Muscle layer of duodenum (tissue), 2 donors: ENCODE measurements at regions not wholly inside any gene's neighbourhood (a gene's known extent, or its start where the extent isn't known, plus 50 kb on each side); places are given as distances from the start of the nearest gene placed in this dataset.

Experiments
- H3K27ac ChIP-seq: one replicate; pipeline ENCODE4 v1.7.0; 2013; ENCODE audit warnings: mild to moderate bottlenecking, low read length
- H3K27me3 ChIP-seq: one replicate; pipeline ENCODE4 v1.7.0; 2013; ENCODE audit warnings: low read depth, mild to moderate bottlenecking, control low read depth, low read length
- H3K36me3 ChIP-seq, 2 donors: one replicate each; pipeline ENCODE4 v1.7.0; 2013; ENCODE audit warnings: low read length in 2 of 2, control low read depth in 1 of 2, mild to moderate bottlenecking in 1 of 2; ENCODE audit not compliant: insufficient read depth in 2 of 2, control insufficient read depth in 1 of 2
- H3K4me1 ChIP-seq, 2 donors: one replicate each; pipeline ENCODE4 v1.7.0; 2013; ENCODE audit warnings: low read length in 2 of 2, mild to moderate bottlenecking in 2 of 2, control low read depth in 1 of 2, moderate library complexity in 1 of 2; ENCODE audit not compliant: insufficient read depth in 2 of 2, control insufficient read depth in 1 of 2
- H3K4me3 ChIP-seq, 2 donors: one replicate each; pipeline ENCODE4 v1.7.0; 2013; ENCODE audit warnings: low read length in 2 of 2, low read depth in 1 of 2, mild to moderate bottlenecking in 1 of 2
- H3K9me3 ChIP-seq, 2 donors: one replicate each; pipeline ENCODE4 v1.7.0; 2013; ENCODE audit warnings: low read length in 2 of 2, control low read depth in 1 of 2, mild to moderate bottlenecking in 1 of 2; ENCODE audit not compliant: control insufficient read depth in 1 of 2
- donor health status: healthy.

- Histone ChIP-seq H3K27me3 (no peaks in the 10 kb centered on the region), H3K4me3 (no peak overlapping the region), H3K36me3 (no peaks in the 10 kb centered on the region), H3K27ac (no peak overlapping the region), H3K9me3 (no peaks in the 10 kb centered on the region), H3K4me1 (no peaks in the 10 kb centered on the region)
These were observed 100.5 kb upstream of the MEIS1 start for GRCh38 chr2:66334237-66335029.

GRCh38 chr2:66331176-66331575 lies 103.7 kb upstream of the MEIS1 start:
- no peaks in the 10 kb centered on the region for H3K9me3 ChIP-seq
- no peak overlapping the region for H3K4me3 ChIP-seq
- H3K36me3 ChIP-seq = no peaks in the 10 kb centered on the region
- H3K27ac ChIP-seq = no peak overlapping the region
- no peaks in the 10 kb centered on the region for H3K4me1 ChIP-seq
- no peaks in the 10 kb centered on the region for H3K27me3 ChIP-seq

- H3K4me1 ChIP-seq = no peaks in the 10 kb centered on the region
- no peaks in the 10 kb centered on the region for H3K36me3 ChIP-seq
- H3K27ac ChIP-seq = no peak overlapping the region
- no peaks in the 10 kb centered on the region for H3K27me3 ChIP-seq
- H3K4me3 ChIP-seq = no peak overlapping the region
- H3K9me3 ChIP-seq = no peaks in the 10 kb centered on the region
These were observed 105.8 kb upstream of the MEIS1 start for GRCh38 chr2:66329081-66329605.

- no peaks in the 10 kb centered on the region for H3K9me3 ChIP-seq
These were observed 107.7 kb upstream of the MEIS1 start for GRCh38 chr2:66327066-66327740.

GRCh38 chr2:66324909-66325528 lies 109.9 kb upstream of the MEIS1 start:
- Histone ChIP-seq H3K27me3 (no peaks in the 10 kb centered on the region), H3K27ac (no peak overlapping the region), H3K36me3 (no peaks in the 10 kb centered on the region), H3K9me3 (no peaks in the 10 kb centered on the region), H3K4me3 (no peak overlapping the region), H3K4me1 (no peaks in the 10 kb centered on the region)

More at GRCh38 chr2:66327066-66327740, 107.7 kb upstream of the MEIS1 start:
- Histone ChIP-seq H3K4me3 (no peak overlapping the region), H3K27ac (no peak overlapping the region), H3K4me1 (no peaks in the 10 kb centered on the region), H3K27me3 (no peaks in the 10 kb centered on the region), H3K36me3 (no peaks in the 10 kb centered on the region)

- H3K27me3 ChIP-seq = no peaks in the 10 kb centered on the region
- no peaks in the 10 kb centered on the region for H3K36me3 ChIP-seq
- no peaks in the 10 kb centered on the region for H3K4me1 ChIP-seq
- no peak overlapping the region for H3K27ac ChIP-seq
- H3K4me3 ChIP-seq = no peak overlapping the region
- H3K9me3 ChIP-seq = no peaks in the 10 kb centered on the region
These were observed 110.6 kb upstream of the MEIS1 start for GRCh38 chr2:66324356-66324755.

- H3K27ac ChIP-seq = no peak overlapping the region
- H3K27me3 ChIP-seq = no peaks in the 10 kb centered on the region
- H3K4me3 ChIP-seq = no peak overlapping the region
- H3K4me1 ChIP-seq = no peaks in the 10 kb centered on the region
- no peaks in the 10 kb centered on the region for H3K36me3 ChIP-seq
- H3K9me3 ChIP-seq = no peaks in the 10 kb centered on the region
These were observed 111.5 kb upstream of the MEIS1 start for GRCh38 chr2:66323406-66323805.

GRCh38 chr2:66322506-66323260 lies 112.2 kb upstream of the MEIS1 start:
- Histone ChIP-seq H3K27ac (no peak overlapping the region), H3K36me3 (no peaks in the 10 kb centered on the region)

GRCh38 chr2:66318009-66318561 lies 116.8 kb upstream of the MEIS1 start:
- no peak overlapping the region for H3K4me3 ChIP-seq

More at GRCh38 chr2:66322506-66323260, 112.2 kb upstream of the MEIS1 start:
- H3K27me3 ChIP-seq = no peaks in the 10 kb centered on the region
- no peaks in the 10 kb centered on the region for H3K9me3 ChIP-seq
- no peaks in the 10 kb centered on the region for H3K4me1 ChIP-seq
- no peak overlapping the region for H3K4me3 ChIP-seq

GRCh38 chr2:66317268-66317890 lies 117.5 kb upstream of the MEIS1 start:
- Histone ChIP-seq H3K27me3 (no peaks in the 10 kb centered on the region), H3K9me3 (peaks cover 0 to 6% of the 10 kb centered on the region in 2 donors), H3K4me3 (no peak overlapping the region), H3K27ac (no peak overlapping the region), H3K36me3 (no peaks in the 10 kb centered on the region), H3K4me1 (no peaks in the 10 kb centered on the region)

More at GRCh38 chr2:66318009-66318561, 116.8 kb upstream of the MEIS1 start:
- H3K27me3 ChIP-seq = no peaks in the 10 kb centered on the region
- H3K9me3 ChIP-seq = peaks cover 0 to 1% of the 10 kb centered on the region in 2 donors
- H3K36me3 ChIP-seq = no peaks in the 10 kb centered on the region
- H3K27ac ChIP-seq = no peak overlapping the region
- H3K4me1 ChIP-seq = no peaks in the 10 kb centered on the region
